ENCODE measurements at regions not wholly inside any gene's neighbourhood (a gene's known extent, or its start where the extent isn't known, plus 50 kb on each side); places are given as distances from the start of the nearest gene placed in this dataset.

GRCh38 chr10:113420733-113421675 lies 131.8 kb upstream of the HABP2 start:
- no peak for ATAC-seq

GRCh38 chr10:113422371-113422770 lies 130.5 kb upstream of the HABP2 start:
- no peak for ATAC-seq

- no peak for ATAC-seq
Measured at GRCh38 chr10:113423981-113424721, 128.7 kb upstream of the HABP2 start.

- ATAC-seq: no peak
Measured at GRCh38 chr10:113425008-113425407, 127.8 kb upstream of the HABP2 start.

GRCh38 chr10:113425541-113425951 lies 127.3 kb upstream of the HABP2 start:
- no peak for ATAC-seq

- ATAC-seq: no peak
Measured at GRCh38 chr10:113426181-113426877, 126.5 kb upstream of the HABP2 start.

GRCh38 chr10:113427236-113427735 lies 125.6 kb upstream of the HABP2 start:
- no peak for ATAC-seq

GRCh38 chr10:113427811-113428558 lies 124.9 kb upstream of the HABP2 start:
- no peak for ATAC-seq

- no peak for ATAC-seq
Measured at GRCh38 chr10:113430634-113431397, 122.0 kb upstream of the HABP2 start.

- ATAC-seq: no peak
Measured at GRCh38 chr10:113431398-113432160, 121.3 kb upstream of the HABP2 start.

- no peak for ATAC-seq
Measured at GRCh38 chr10:113433711-113434110, 119.1 kb upstream of the HABP2 start.

- no peak for ATAC-seq
Measured at GRCh38 chr10:113434315-113434714, 118.5 kb upstream of the HABP2 start.

GRCh38 chr10:113434950-113435349 lies 117.9 kb upstream of the HABP2 start:
- no peak for ATAC-seq

GRCh38 chr10:113435881-113436280 lies 117.0 kb upstream of the HABP2 start:
- no peak for ATAC-seq

- no peak for ATAC-seq
Measured at GRCh38 chr10:113436851-113437250, 116.0 kb upstream of the HABP2 start.

GRCh38 chr10:113438652-113439051 lies 114.2 kb upstream of the HABP2 start:
- no peak for ATAC-seq

GRCh38 chr10:113441220-113441619 lies 111.6 kb upstream of the HABP2 start:
- ATAC-seq: no peak

GRCh38 chr10:113441686-113442270 lies 111.1 kb upstream of the HABP2 start:
- ATAC-seq: no peak

- no peak for ATAC-seq
Measured at GRCh38 chr10:113442336-113442735, 110.5 kb upstream of the HABP2 start.

Measured in activated CD4-positive, CD25-positive, alpha-beta regulatory T cell treated with anti-CD3 and anti-CD28 coated beads, Interleukin-2, amount 50 U/mL, for 24 hours (primary cell).